WTC11 (cell line): ENCODE measurements at regions not wholly inside any gene's neighbourhood (a gene's known extent, or its start where the extent isn't known, plus 50 kb on each side); places are given as distances from the start of the nearest gene placed in this dataset.

ENCODE experiments used
- ATAC-seq: fragments of 200-7000 bp; cut with Tn5 transposase; 2 replicates; pipeline ENCODE4 v1.10.0; 2021; ENCODE audit warnings: mild to moderate bottlenecking, moderate library complexity
- CTCF ChIA-PET: fragments of 300-600 bp; sonication (Branson Sonifier 250); formaldehyde crosslinking; loops from one replicate; lab custom pipeline; 2021; ENCODE audit warnings: antibody characterized with exemption; lab: Charles Lee
- POLR2A ChIA-PET: fragments of 350-600 bp; sonication (Branson Sonifier 250); formaldehyde crosslinking; loops from one replicate; lab custom pipeline; 2021; ENCODE audit warnings: antibody characterized with exemption; lab: Charles Lee
- DNase-seq: peaks from one replicate; pipeline ENCODE4 v3.0.0; 2021; ENCODE audit warnings: low spot score
- H3K27ac Mint-ChIP-seq: 2 replicates; pipeline ENCODE4 v1.8.0; 2021; ENCODE audit warnings: mixed read lengths
- H3K27me3 Mint-ChIP-seq: 2 replicates; pipeline ENCODE4 v1.8.0; 2021; ENCODE audit warnings: low read depth, mild to moderate bottlenecking, moderate library complexity, mixed read lengths
- H3K36me3 Mint-ChIP-seq: 2 replicates; pipeline ENCODE4 v1.8.0; 2021; ENCODE audit warnings: mixed read lengths
- H3K4me1 Mint-ChIP-seq: 2 replicates; pipeline ENCODE4 v1.8.0; 2022; ENCODE audit warnings: mixed read lengths
- H3K4me3 Mint-ChIP-seq: 2 replicates; pipeline ENCODE4 v1.8.0; 2021; ENCODE audit warnings: mild to moderate bottlenecking, moderate library complexity, mixed read lengths
- H3K9me3 Mint-ChIP-seq: 2 replicates; pipeline ENCODE4 v1.8.0; 2021; ENCODE audit warnings: mixed read lengths
- AR ChIP-seq: fragments of 250-450 bp; sonication (Bioruptor Pico); IDR thresholded peaks from 2 replicates; pipeline ENCODE4 v1.9.0; 2021; ENCODE audit warnings: mild to moderate bottlenecking
- E2F1 ChIP-seq: sonication (generic); formaldehyde crosslinking; IDR thresholded peaks from 2 replicates; pipeline ENCODE4 v1.8.0; 2022; ENCODE audit warnings: mild to moderate bottlenecking, missing genetic modification reagents
- GABPB1 ChIP-seq: sonication (generic); formaldehyde crosslinking; IDR thresholded peaks from 2 replicates; pipeline ENCODE4 v1.8.1; 2023; ENCODE audit warnings: mild to moderate bottlenecking, missing genetic modification reagents
- HMGA2 ChIP-seq: fragments of 250-450 bp; sonication (Bioruptor Pico); IDR thresholded peaks from 2 replicates; pipeline ENCODE4 v1.4.0; 2021; ENCODE audit warnings: mild to moderate bottlenecking, moderate library complexity
- JAZF1 ChIP-seq: fragments of 250-450 bp; sonication (Bioruptor Pico); IDR thresholded peaks from 2 replicates; pipeline ENCODE4 v1.9.0; 2021; ENCODE audit warnings: moderate library complexity, mild to moderate bottlenecking, inconsistent platforms
- NR1H2 ChIP-seq: sonication (generic); formaldehyde crosslinking; IDR thresholded peaks from 2 replicates; pipeline ENCODE4 v1.9.0; 2021; ENCODE audit warnings: mild to moderate bottlenecking, moderate library complexity, missing genetic modification reagents
- RELA ChIP-seq: sonication (generic); formaldehyde crosslinking; IDR thresholded peaks from 2 replicates; pipeline ENCODE4 v1.8.1; 2022; ENCODE audit warnings: missing genetic modification reagents, mild to moderate bottlenecking, borderline replicate concordance
- SOX15 ChIP-seq: fragments of 250-450 bp; sonication (Bioruptor Pico); IDR thresholded peaks from 2 replicates; pipeline ENCODE4 v1.9.0; 2021; ENCODE audit warnings: mild to moderate bottlenecking
- SP1 ChIP-seq: sonication (generic); formaldehyde crosslinking; conservative IDR thresholded peaks from 2 replicates; pipeline ENCODE4 v1.8.1; 2022; ENCODE audit warnings: missing genetic modification reagents
- ZBTB21 ChIP-seq: sonication (generic); formaldehyde crosslinking; IDR thresholded peaks from 2 replicates; pipeline ENCODE4 v1.8.1; 2023; ENCODE audit warnings: mild to moderate bottlenecking, missing genetic modification reagents, borderline replicate concordance
- ZNF219 ChIP-seq: sonication (generic); formaldehyde crosslinking; IDR thresholded peaks from 2 replicates; pipeline ENCODE4 v1.8.0; 2023; ENCODE audit warnings: missing genetic modification reagents, mild to moderate bottlenecking, borderline replicate concordance
- ZNF317 ChIP-seq: sonication (generic); formaldehyde crosslinking; IDR thresholded peaks from 2 replicates; pipeline ENCODE4 v1.8.1; 2023; ENCODE audit warnings: low read depth, mild to moderate bottlenecking, moderate library complexity, missing genetic modification reagents, borderline replicate concordance

- ATAC-seq (no peak), DNase-seq (no peak)
- Mint-ChIP-seq H3K9me3 (peaks cover 4% of the 10 kb centered on the region), H3K4me3 (no peak overlapping the region), H3K4me1 (peaks cover 4% of the 10 kb centered on the region), H3K27ac (no peak overlapping the region), H3K36me3 (no peaks in the 10 kb centered on the region), H3K27me3 (no peaks in the 10 kb centered on the region)
- ChIA-PET CTCF (no interaction called here), POLR2A (no interaction called here)
- TF ChIP-seq AR (CRISPR knock-in tag) (no peak), SP1 (CRISPR knock-in tag) (no peak), GABPB1 (no peak)
Measured at GRCh38 chr7:52647046-52647445, 388.4 kb upstream of the POM121L12 start.

GRCh38 chr7:52639981-52640380, 395.5 kb upstream of the POM121L12 start:
- peak; percentile 31 for ATAC-seq
- Mint-ChIP-seq H3K4me1 (peaks cover 36% of the 10 kb centered on the region), H3K27me3 (no peaks in the 10 kb centered on the region), H3K4me3 (no peak overlapping the region), H3K36me3 (no peaks in the 10 kb centered on the region), H3K27ac (peak overlapping the region; percentile 75), H3K9me3 (no peaks in the 10 kb centered on the region)
- ChIA-PET CTCF (no interaction called here), POLR2A (no interaction called here)
- DNase-seq, result no peak
- no peak for TF ChIP-seq JAZF1 (CRISPR knock-in tag)

GRCh38 chr7:52639126-52639525, 396.3 kb upstream of the POM121L12 start:
- CTCF ChIA-PET, result interaction anchor here (1.0 kb wide), 1 partner anchor 1209 kb away, joined by 3 read pairs; no protein-coding TSS in a partner anchor
- Mint-ChIP-seq H3K27ac (peak overlapping the region; percentile 6), H3K4me3 (no peak overlapping the region), H3K36me3 (no peaks in the 10 kb centered on the region), H3K27me3 (no peaks in the 10 kb centered on the region), H3K4me1 (peaks cover 38% of the 10 kb centered on the region), H3K9me3 (no peaks in the 10 kb centered on the region)
- TF ChIP-seq ZNF317, result no peak
- no peak for TF ChIP-seq ZBTB21
- DNase-seq, result no peak
- POLR2A ChIA-PET, result no interaction called here
- peak; percentile 87 for ATAC-seq

GRCh38 chr7:52635021-52635420, 400.4 kb upstream of the POM121L12 start:
- TF ChIP-seq E2F1 (CRISPR knock-in tag) (no peak), AR (CRISPR knock-in tag) (no peak), ZNF219 (no peak), SOX15 (no peak), RELA (CRISPR knock-in tag) (no peak)
- Mint-ChIP-seq H3K4me3 (no peak overlapping the region), H3K36me3 (no peaks in the 10 kb centered on the region; the same call in 1 of the 2 replicates), H3K9me3 (peaks cover 23% of the 10 kb centered on the region), H3K27ac (0 out of 2 replicates have a peak overlapping the region, but pooled peaks have one; percentile 34), H3K27me3 (no peaks in the 10 kb centered on the region), H3K4me1 (peaks cover 34% of the 10 kb centered on the region)
- ChIA-PET POLR2A (no interaction called here), CTCF (no interaction called here)
- DNase-seq, result no peak
- peak; percentile 71 for ATAC-seq

GRCh38 chr7:52620849-52621248, 414.6 kb upstream of the POM121L12 start:
- no peaks in the 10 kb centered on the region for H3K9me3 Mint-ChIP-seq
- no peaks in the 10 kb centered on the region for H3K27me3 Mint-ChIP-seq
- H3K4me1 Mint-ChIP-seq, result no peaks in the 10 kb centered on the region
- CTCF ChIA-PET, result no interaction called here
- H3K36me3 Mint-ChIP-seq, result no peaks in the 10 kb centered on the region
- no peak overlapping the region for H3K27ac Mint-ChIP-seq
- no peak for DNase-seq
- TF ChIP-seq HMGA2 (peak; percentile 91), NR1H2 (no peak), ZNF317 (no peak)
- TF ChIP-seq, all 79 proteins: peak for 1
- no peak overlapping the region for H3K4me3 Mint-ChIP-seq
- ATAC-seq, result no peak
- POLR2A ChIA-PET, result no interaction called here
